ENCODE measurements at regions not wholly inside any gene's neighbourhood (a gene's known extent, or its start where the extent isn't known, plus 50 kb on each side); places are given as distances from the start of the nearest gene placed in this dataset.

- TF ChIP-seq, protein P1, sequence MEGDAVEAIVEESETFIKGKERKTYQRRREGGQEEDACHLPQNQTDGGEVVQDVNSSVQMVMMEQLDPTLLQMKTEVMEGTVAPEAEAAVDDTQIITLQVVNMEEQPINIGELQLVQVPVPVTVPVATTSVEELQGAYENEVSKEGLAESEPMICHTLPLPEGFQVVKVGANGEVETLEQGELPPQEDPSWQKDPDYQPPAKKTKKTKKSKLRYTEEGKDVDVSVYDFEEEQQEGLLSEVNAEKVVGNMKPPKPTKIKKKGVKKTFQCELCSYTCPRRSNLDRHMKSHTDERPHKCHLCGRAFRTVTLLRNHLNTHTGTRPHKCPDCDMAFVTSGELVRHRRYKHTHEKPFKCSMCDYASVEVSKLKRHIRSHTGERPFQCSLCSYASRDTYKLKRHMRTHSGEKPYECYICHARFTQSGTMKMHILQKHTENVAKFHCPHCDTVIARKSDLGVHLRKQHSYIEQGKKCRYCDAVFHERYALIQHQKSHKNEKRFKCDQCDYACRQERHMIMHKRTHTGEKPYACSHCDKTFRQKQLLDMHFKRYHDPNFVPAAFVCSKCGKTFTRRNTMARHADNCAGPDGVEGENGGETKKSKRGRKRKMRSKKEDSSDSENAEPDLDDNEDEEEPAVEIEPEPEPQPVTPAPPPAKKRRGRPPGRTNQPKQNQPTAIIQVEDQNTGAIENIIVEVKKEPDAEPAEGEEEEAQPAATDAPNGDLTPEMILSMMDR (tag by site-specific recombination; IDR thresholded peaks at IDR 0.05): no peak
- no peak for TF ChIP-seq ZNF544 (tag by site-specific recombination; IDR thresholded peaks at IDR 0.05)
- TF ChIP-seq, protein P2, sequence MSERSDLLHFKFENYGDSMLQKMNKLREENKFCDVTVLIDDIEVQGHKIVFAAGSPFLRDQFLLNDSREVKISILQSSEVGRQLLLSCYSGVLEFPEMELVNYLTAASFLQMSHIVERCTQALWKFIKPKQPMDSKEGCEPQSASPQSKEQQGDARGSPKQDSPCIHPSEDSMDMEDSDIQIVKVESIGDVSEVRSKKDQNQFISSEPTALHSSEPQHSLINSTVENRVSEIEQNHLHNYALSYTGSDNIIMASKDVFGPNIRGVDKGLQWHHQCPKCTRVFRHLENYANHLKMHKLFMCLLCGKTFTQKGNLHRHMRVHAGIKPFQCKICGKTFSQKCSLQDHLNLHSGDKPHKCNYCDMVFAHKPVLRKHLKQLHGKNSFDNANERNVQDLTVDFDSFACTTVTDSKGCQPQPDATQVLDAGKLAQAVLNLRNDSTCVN (tag by site-specific recombination; optimal IDR thresholded peaks at IDR 0.05): no peak
- no peak for TF ChIP-seq ZNF354C (tag by site-specific recombination; IDR thresholded peaks at IDR 0.05; ENCODE audit: borderline replicate concordance, low read depth)
- no peak for TF ChIP-seq ZNF121 (tag by site-specific recombination; IDR thresholded peaks at IDR 0.05)
- TF ChIP-seq KLF1 (tag by site-specific recombination; IDR thresholded peaks at IDR 0.05): no peak
- no peak for TF ChIP-seq ZNF335 (tag by site-specific recombination; conservative IDR thresholded peaks at IDR 0.05)
- TF ChIP-seq ZBTB10 (tag by site-specific recombination; IDR thresholded peaks at IDR 0.05): no peak
- TF ChIP-seq, protein P3, sequence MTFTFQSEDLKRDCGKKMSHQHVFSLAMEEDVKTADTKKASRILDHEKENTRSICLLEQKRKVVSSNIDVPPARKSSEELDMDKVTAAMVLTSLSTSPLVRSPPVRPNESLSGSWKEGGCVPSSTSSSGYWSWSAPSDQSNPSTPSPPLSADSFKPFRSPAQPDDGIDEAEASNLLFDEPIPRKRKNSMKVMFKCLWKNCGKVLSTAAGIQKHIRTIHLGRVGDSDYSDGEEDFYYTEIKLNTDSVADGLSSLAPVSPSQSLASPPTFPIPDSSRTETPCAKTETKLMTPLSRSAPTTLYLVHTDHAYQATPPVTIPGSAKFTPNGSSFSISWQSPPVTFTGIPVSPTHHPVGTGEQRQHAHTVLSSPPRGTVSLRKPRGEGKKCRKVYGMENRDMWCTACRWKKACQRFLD (tag by site-specific recombination; IDR thresholded peaks at IDR 0.05): no peak
- TF ChIP-seq ZNF132 (tag by site-specific recombination; IDR thresholded peaks at IDR 0.05; ENCODE audit: borderline replicate concordance): no peak
- no peak for TF ChIP-seq ZNF175 (tag by site-specific recombination; IDR thresholded peaks at IDR 0.05)
- TF ChIP-seq ZNF747 (tag by site-specific recombination; IDR thresholded peaks at IDR 0.05): no peak
- TF ChIP-seq ZNF37A (tag by site-specific recombination; IDR thresholded peaks at IDR 0.05): no peak
These were observed 210.0 kb downstream of the C16orf95 start for GRCh38 chr16:87107201-87107600.
